T-helper 9 cell (primary cell): ENCODE measurements at regions not wholly inside any gene's neighbourhood (a gene's known extent, or its start where the extent isn't known, plus 50 kb on each side); places are given as distances from the start of the nearest gene placed in this dataset.
"Not testable (repeated sequence)": the region's sequence is repeated elsewhere in the genome, so short reads cannot be mapped to it uniquely, and the experiment has no call there.

ENCODE experiments used
- DNase-seq: peaks from one replicate; pipeline ENCODE4 v3.0.0-alpha.2; 2020

GRCh38 chr15:36108541-36108940 lies 470.9 kb upstream of the CDIN1 start:
- no peak for DNase-seq

- no peak for DNase-seq
These were observed 469.3 kb upstream of the CDIN1 start for GRCh38 chr15:36109943-36110658.

DNA sequence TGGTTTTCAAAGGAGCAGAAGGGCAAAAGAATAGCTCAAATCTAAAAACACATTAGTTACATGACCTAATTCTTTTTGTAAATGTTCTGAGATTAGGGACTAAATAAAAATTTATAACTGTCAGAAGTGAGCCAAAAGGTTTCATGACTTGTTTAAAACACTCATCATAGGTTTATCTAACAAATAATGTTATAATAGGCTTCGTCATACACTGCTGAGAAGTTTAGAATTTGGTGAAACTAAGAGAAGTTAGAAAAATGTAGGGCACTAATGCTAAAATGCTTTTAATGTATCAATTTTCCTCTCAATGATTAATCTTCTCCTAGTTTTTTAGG lies 468.8 kb upstream of the CDIN1 start:
- no peak for DNase-seq

- DNase-seq = no peak
These were observed 462.1 kb upstream of the CDIN1 start for GRCh38 chr15:36117296-36117787.

GRCh38 chr15:36126194-36126593 lies 453.2 kb upstream of the CDIN1 start:
- DNase-seq = no peak

DNA sequence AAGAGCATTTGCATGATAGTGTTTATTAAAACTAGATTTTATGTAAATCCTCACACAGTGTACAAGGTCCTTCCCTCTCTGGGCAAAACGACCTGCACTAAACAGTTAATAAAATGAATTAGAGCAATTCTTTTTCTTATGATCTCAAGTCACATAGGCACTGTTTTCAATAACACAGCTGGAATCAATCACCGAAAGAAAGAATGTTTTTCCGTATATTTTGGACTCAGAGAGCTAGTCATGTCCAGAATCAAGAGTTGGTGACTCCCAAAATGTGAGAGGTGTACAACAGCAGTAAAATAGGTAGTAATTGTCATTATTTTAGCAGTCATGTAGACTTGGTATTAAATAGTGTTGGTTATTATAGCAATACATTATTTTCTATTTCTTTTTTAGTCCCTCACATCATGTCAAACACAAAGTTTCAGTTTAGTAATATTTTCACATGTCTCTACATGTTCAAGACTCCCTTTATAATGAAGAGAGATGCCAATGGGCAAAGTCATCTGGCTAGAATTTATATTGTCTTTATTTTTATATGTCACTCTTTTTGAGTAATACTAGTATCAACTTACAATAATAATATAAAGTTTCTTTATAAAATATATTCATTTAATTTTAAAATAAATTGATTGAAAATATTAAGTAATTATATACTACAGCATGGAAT lies 448.6 kb upstream of the CDIN1 start:
- DNase-seq = no peak

DNA sequence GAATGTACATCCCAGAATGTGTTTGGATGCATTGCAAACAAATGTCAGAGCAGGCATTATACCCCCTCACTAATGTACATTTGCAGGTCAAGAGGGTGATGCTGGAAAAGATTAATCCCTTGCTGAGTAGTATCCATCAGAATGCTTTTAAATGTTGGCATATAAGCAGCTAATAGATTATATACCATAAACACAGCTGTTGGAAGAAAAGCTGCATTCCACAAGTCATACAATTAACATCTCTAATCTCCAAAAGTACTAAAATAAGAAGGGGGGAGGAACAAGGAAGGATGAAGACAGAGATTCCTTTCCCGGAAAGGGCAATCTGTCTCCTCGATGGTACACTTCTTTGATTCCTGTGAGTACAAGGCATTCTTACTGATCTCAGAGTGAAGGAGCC lies 445.7 kb upstream of the CDIN1 start:
- no peak for DNase-seq

- DNase-seq = no peak
These were observed 443.4 kb upstream of the CDIN1 start for GRCh38 chr15:36136049-36136448.

DNA sequence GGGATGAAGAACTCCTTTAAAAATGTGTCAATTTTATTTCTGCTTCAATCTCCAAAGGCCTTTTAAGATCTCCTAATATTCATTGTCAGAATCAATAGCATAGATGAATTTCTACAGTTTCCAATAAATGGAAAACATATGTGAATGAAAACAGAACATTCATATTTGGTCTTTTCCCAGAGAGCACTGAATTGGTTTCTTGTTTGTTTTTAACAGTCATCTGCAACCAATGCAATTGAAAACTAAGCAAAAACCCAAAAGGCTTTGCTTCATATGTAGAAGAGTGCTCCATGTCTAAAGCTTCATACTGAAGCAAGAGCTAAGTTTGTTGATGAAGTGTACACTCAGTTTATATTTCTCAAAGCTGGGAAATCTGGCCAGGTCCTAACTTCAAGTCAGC lies 426.5 kb upstream of the CDIN1 start:
- DNase-seq = no peak

GRCh38 chr15:36156879-36157427 lies 422.5 kb upstream of the CDIN1 start:
- DNase-seq = no peak

GRCh38 chr15:36160351-36160750 lies 419.1 kb upstream of the CDIN1 start:
- no peak for DNase-seq

- DNase-seq = no peak
These were observed 418.3 kb upstream of the CDIN1 start for GRCh38 chr15:36161108-36161507.

GRCh38 chr15:36161771-36162212 lies 417.6 kb upstream of the CDIN1 start:
- no peak for DNase-seq

- DNase-seq = not testable (repeated sequence)
These were observed 415.4 kb upstream of the CDIN1 start for GRCh38 chr15:36163983-36164382.

DNA sequence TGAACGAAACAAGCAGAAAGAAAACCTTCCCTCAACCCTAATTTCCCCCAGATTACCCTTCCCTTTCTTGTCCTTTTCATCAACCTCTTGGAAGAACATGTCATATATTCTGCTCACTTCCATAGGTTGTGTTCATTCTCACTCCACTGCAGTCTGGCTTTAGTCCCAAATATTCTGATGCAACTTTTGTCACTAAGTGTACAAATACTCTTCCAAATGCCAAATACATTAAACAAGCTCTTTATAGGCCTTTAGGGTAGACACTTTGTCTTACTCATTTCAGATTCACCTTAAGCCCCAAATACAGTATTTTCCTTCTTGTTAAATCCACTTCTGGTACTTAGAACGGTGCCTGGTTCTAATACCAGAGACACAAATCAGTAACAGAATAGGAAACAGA lies 406.5 kb upstream of the CDIN1 start:
- DNase-seq = no peak

DNA sequence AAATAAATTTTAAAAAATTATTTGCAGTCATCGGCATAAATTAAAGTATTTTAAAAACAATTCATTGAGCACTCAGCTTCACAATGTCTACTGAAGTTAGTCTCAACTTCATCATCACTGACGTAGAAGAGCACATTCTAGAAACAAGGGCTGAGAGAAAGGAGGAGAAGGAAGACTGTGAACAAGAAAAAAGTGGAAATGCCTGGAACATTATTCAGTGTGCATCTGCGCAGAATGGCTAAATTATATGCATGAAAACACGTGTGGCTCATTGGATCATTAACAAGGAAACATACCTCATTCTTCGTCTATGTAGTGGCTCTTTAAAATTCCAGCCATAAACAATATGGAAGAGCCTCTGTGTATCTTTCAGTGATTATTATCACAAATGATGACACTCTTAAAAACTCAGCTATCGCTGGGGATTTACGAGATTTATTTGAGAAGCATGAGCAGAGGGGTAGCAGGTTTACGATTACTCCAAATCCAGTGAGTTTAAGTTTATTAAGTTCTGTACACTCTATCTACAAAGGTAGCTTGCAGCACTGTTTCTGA lies 404.2 kb upstream of the CDIN1 start:
- DNase-seq = no peak

GRCh38 chr15:36175741-36176291 lies 403.6 kb upstream of the CDIN1 start:
- DNase-seq = no peak

DNA sequence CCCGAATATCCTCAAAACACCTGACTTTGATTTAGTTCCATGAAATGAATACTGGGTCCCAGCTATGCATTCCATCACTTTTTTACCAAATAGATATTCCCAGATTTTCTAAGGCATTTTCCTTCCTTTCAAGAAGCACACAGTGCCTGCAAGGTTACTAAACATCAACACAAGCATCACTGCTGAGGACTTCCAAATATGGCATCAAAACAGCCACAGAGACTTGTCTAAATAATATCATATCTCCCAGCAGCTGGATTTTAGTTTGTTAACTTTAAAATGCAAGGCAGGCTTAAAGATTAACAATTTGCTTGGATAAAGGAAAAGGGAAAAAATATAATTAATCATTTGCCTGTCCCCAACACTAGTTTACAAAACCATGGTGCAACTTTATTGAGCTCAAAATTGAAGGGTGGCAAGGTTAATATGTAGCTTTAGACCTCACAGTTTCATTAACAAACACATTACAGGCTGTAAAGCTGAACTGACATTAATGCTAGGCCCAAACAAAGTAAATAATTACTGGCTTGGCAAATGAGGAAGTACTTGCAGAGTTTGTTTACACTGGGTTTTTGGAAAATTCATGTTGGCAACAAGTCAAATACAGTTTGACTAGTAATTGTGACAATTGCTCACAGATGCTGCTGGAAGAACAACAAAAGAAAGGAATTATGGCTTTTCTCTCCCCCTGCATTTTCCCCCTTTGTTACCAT lies 401.7 kb upstream of the CDIN1 start:
- no peak for DNase-seq

GRCh38 chr15:36178303-36178633 lies 401.2 kb upstream of the CDIN1 start:
- DNase-seq = no peak

DNA sequence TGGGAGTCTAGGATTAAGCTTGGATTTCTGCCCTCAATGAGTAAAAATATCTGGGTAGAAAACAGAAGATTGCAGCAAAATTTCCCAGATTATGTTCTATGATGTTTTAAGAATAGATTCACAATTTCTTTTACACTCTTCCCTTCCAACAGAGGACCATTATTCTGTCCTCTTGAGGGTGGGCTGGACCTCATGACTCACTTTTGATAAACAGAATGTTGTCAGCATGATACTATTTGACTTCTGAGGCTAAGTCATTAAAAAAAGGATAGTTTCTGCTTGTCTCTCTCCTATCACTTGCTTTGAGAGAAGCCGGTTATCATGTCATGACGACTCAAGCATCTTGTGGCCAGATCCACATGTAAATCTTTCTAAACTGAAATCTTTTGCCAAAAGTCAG lies 396.2 kb upstream of the CDIN1 start:
- DNase-seq = no peak

GRCh38 chr15:36185438-36185837 lies 394.0 kb upstream of the CDIN1 start:
- no peak for DNase-seq

GRCh38 chr15:36185845-36186244 lies 393.6 kb upstream of the CDIN1 start:
- DNase-seq = no peak

DNA sequence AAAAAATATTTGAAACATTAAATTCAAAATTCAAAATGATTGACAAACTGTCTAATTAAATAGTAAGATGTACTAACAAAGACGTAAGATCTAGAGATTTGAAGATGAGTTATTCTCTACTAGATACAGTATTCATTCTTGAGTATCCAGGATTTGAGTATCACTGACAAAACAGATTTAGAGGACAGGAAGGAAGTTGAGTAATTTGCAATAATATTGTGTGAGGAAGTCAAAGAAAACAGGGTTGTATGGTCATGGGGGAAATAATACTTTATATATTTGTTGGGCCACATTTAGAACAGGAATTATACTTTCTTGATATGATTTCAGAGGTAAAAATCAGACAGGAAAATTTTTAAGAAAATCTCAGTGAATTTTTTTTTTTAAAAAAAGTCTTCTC lies 393.1 kb upstream of the CDIN1 start:
- DNase-seq = no peak
